ENCODE measurements at regions not wholly inside any gene's neighbourhood (a gene's known extent, or its start where the extent isn't known, plus 50 kb on each side); places are given as distances from the start of the nearest gene placed in this dataset.

DNA sequence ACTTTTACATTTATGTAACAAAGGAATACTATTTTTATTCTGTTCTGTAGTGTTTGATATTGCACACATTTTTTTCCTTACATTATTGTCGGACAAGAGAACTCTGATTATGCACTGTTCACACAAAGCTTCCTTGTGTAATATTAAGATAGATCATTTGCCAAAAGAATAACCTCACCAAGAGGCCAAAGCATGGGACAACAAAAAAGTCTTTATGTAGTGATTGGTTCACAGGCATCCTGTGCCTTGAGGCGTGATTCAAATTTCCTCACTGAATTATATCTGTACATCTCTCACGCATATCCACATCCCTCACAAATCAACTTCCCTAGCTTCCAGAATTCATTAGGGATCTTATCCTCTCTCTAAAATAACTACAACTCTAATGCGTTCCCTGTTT lies 642.7 kb downstream of the NR4A2 start:
- Histone ChIP-seq H3K4me1 (peaks cover 0 to 20% (median 0%) of the 10 kb centered on the region in 12 donors), H3K9me3 (peaks cover 0 to 9% (median 0%) of the 10 kb centered on the region in 12 donors), H3K27ac (no peak overlapping the region), H3K27me3 (no peaks in the 10 kb centered on the region), H3K36me3 (no peaks in the 10 kb centered on the region), H3K4me3 (no peak overlapping the region)
- TF ChIP-seq, protein P1, sequence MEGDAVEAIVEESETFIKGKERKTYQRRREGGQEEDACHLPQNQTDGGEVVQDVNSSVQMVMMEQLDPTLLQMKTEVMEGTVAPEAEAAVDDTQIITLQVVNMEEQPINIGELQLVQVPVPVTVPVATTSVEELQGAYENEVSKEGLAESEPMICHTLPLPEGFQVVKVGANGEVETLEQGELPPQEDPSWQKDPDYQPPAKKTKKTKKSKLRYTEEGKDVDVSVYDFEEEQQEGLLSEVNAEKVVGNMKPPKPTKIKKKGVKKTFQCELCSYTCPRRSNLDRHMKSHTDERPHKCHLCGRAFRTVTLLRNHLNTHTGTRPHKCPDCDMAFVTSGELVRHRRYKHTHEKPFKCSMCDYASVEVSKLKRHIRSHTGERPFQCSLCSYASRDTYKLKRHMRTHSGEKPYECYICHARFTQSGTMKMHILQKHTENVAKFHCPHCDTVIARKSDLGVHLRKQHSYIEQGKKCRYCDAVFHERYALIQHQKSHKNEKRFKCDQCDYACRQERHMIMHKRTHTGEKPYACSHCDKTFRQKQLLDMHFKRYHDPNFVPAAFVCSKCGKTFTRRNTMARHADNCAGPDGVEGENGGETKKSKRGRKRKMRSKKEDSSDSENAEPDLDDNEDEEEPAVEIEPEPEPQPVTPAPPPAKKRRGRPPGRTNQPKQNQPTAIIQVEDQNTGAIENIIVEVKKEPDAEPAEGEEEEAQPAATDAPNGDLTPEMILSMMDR (IDR thresholded peaks at IDR 0.05): no peak
- TF ChIP-seq POLR2A (IDR thresholded peaks at IDR 0.05): no peak
- no peak for ATAC-seq
- WGBS, 4 donors: 57 to 68% (median 63%) methylated on average over 4 of the region's 4 CpGs
- intact Hi-C loops (cut with DNase I): no loop called here
- no peak for DNase-seq

GRCh38 chr2:155687181-155687580 lies 645.3 kb downstream of the NR4A2 start:
- 50 to 81% (median 65%) methylated on average over 1 of the region's 1 CpG for WGBS, 4 donors
- Histone ChIP-seq H3K27ac (peak overlapping the region in 1 of 12 donors; percentile 10), H3K27me3 (no peaks in the 10 kb centered on the region), H3K9me3 (peaks cover 0 to 9% (median 0%) of the 10 kb centered on the region in 12 donors), H3K4me1 (peaks cover 0 to 17% (median 0%) of the 10 kb centered on the region in 12 donors), H3K4me3 (no peak overlapping the region), H3K36me3 (no peaks in the 10 kb centered on the region)
- ATAC-seq (no peak), DNase-seq (peak in 1 of 5 donors; percentile 24)
- TF ChIP-seq POLR2A (IDR thresholded peaks at IDR 0.05): no peak
- TF ChIP-seq, protein P1 (IDR thresholded peaks at IDR 0.05): no peak
- intact Hi-C loops (cut with DNase I): no loop called here

GRCh38 chr2:155679647-155680046 lies 652.9 kb downstream of the NR4A2 start:
- intact Hi-C loops (cut with DNase I): no loop called here
- no peaks in the 10 kb centered on the region for H3K27me3 ChIP-seq
- no peak overlapping the region for H3K27ac ChIP-seq
- H3K36me3 ChIP-seq: no peaks in the 10 kb centered on the region
- TF ChIP-seq, protein P1 (IDR thresholded peaks at IDR 0.05): no peak
- no peak for TF ChIP-seq POLR2A (IDR thresholded peaks at IDR 0.05)
- WGBS, 4 donors: 80 to 85% (median 82%) methylated on average over 2 of the region's 2 CpGs
- no peak for DNase-seq
- H3K9me3 ChIP-seq: peaks cover 0 to 8% (median 0%) of the 10 kb centered on the region in 12 donors
- no peak for ATAC-seq
- no peak overlapping the region for H3K4me3 ChIP-seq
- no peaks in the 10 kb centered on the region for H3K4me1 ChIP-seq

DNA sequence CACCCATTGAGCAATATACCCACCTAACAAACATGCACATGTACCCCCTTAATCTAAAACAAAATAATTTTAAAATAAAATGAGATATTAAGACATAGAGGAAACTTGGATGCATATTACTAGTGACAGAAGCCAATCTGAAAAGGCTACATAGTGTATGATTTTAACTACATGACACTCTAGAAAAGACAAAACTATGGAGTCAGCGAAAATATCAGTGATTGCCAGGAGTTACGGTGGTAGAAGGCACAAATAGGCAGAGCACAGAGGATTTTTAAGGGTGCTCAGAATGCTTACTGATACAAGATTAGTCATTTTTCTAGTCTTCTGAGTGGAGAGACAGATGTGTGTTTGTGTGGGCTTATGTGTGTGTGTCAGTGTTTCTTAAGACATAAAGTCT lies 656.6 kb downstream of the NR4A2 start:
- intact Hi-C loops (cut with DNase I): no loop called here
- H3K36me3 ChIP-seq: no peaks in the 10 kb centered on the region
- H3K4me1 ChIP-seq: no peaks in the 10 kb centered on the region
- peaks cover 0 to 27% (median 6%) of the 10 kb centered on the region in 12 donors for H3K9me3 ChIP-seq
- TF ChIP-seq POLR2A (IDR thresholded peaks at IDR 0.05): no peak
- TF ChIP-seq, protein P1 (IDR thresholded peaks at IDR 0.05): no peak
- no peak for DNase-seq
- H3K4me3 ChIP-seq: no peak overlapping the region
- H3K27ac ChIP-seq: no peak overlapping the region
- no peaks in the 10 kb centered on the region for H3K27me3 ChIP-seq
- WGBS, 4 donors: 73 to 82% (median 76%) methylated on average over 2 of the region's 2 CpGs
- no peak for ATAC-seq

Measured in heart left ventricle (tissue), 16 donors.